ENCODE measurements at regions not wholly inside any gene's neighbourhood (a gene's known extent, or its start where the extent isn't known, plus 50 kb on each side); places are given as distances from the start of the nearest gene placed in this dataset.
"Not testable (repeated sequence)": the region's sequence is repeated elsewhere in the genome, so short reads cannot be mapped to it uniquely, and the experiment has no call there.

- TF ChIP-seq CTCF (conservative IDR thresholded peaks at IDR 0.05; ENCODE audit: low read length); EZH2phosphoT487 (IDR thresholded peaks at IDR 0.05; ENCODE audit: borderline replicate concordance, low read depth, low read length): not testable (repeated sequence)
These were observed 399.2 kb downstream of the GOLGA6L6 start for GRCh38 chr15:20142410-20142809.
